Neural cell (in vitro differentiated cells): ENCODE measurements at regions not wholly inside any gene's neighbourhood (a gene's known extent, or its start where the extent isn't known, plus 50 kb on each side); places are given as distances from the start of the nearest gene placed in this dataset.

Experiments
- H2AFZ ChIP-seq: fragments of 200-600, 300-800 bp; sonication (generic), shearing (Covaris generic); 2 replicates; pipeline ENCODE4 v1.6.0; 2014; ENCODE audit warnings: low read depth, mild to moderate bottlenecking, antibody characterized with exemption, low read length, moderate library complexity
- H3F3A ChIP-seq: fragments of 200-600 bp; shearing (Covaris generic); 2 replicates; pipeline ENCODE4 v1.6.1; 2016; ENCODE audit warnings: mild to moderate bottlenecking, moderate library complexity, mixed read lengths, antibody characterized with exemption, low read length; ENCODE audit not compliant: insufficient read depth, poor library complexity, severe bottlenecking
- H3K27ac ChIP-seq: fragments of 200-600, 300-800 bp; sonication (generic), shearing (Covaris generic); 2 replicates; pipeline ENCODE4 v1.5.1; 2014; ENCODE audit warnings: mild to moderate bottlenecking, low read length, moderate library complexity
- H3K27me3 ChIP-seq: fragments of 300-800, 200-600 bp; sonication (generic), shearing (Covaris generic); 2 replicates; pipeline ENCODE4 v1.6.0; 2014; ENCODE audit warnings: mild to moderate bottlenecking, low read depth, low read length, moderate library complexity; ENCODE audit not compliant: insufficient read depth
- H3K36me3 ChIP-seq: fragments of 300-800, 200-600 bp; sonication (generic), shearing (Covaris generic); 2 replicates; pipeline ENCODE4 v1.5.1; 2014; ENCODE audit warnings: mild to moderate bottlenecking, antibody characterized with exemption, low read length, moderate library complexity; ENCODE audit not compliant: insufficient read depth
- H3K4me2 ChIP-seq: fragments of 300-800, 200-600 bp; sonication (generic), shearing (Covaris generic); 2 replicates; pipeline ENCODE4 v1.6.0; 2014; ENCODE audit warnings: mild to moderate bottlenecking, low read length
- H3K4me3 ChIP-seq: fragments of 300-800, 200-600 bp; sonication (generic), shearing (Covaris generic); 2 replicates; pipeline ENCODE4 v1.5.1; 2014; ENCODE audit warnings: mild to moderate bottlenecking, low read length, moderate library complexity
- H3K79me2 ChIP-seq: fragments of 200-600 bp; shearing (Covaris generic); replicated peaks from 2 replicates; pipeline ENCODE4 v1.6.0; 2014; ENCODE audit warnings: mild to moderate bottlenecking, low read length, moderate library complexity; ENCODE audit not compliant: insufficient read depth
- H3K9ac ChIP-seq: fragments of 300-800, 200-600 bp; sonication (generic), shearing (Covaris generic); 2 replicates; pipeline ENCODE4 v1.6.1; 2016; ENCODE audit warnings: mild to moderate bottlenecking, low read length, mixed read lengths
- H3K9me2 ChIP-seq: fragments of 200-600 bp; shearing (Covaris generic); 2 replicates; pipeline ENCODE4 v1.6.1; 2016; ENCODE audit warnings: mild to moderate bottlenecking, low read length, mixed read lengths; ENCODE audit not compliant: insufficient read depth
- H3K9me3 ChIP-seq: fragments of 200-600, 300-800 bp; sonication (generic), shearing (Covaris generic); 2 replicates; pipeline ENCODE4 v1.6.1; 2016; ENCODE audit warnings: mild to moderate bottlenecking, mixed run types, low read length, moderate library complexity, mixed read lengths
- H4K20me1 ChIP-seq: fragments of 200-600 bp; shearing (Covaris generic); 2 replicates; pipeline ENCODE4 v1.6.1; 2016; ENCODE audit warnings: mild to moderate bottlenecking, mixed run types; ENCODE audit not compliant: insufficient read depth
- EP300 ChIP-seq: fragments of 450-650 bp; conservative IDR thresholded peaks from 2 replicates; pipeline ENCODE4 v1.6.1; 2014; ENCODE audit warnings: antibody characterized with exemption, mild to moderate bottlenecking, moderate library complexity; ENCODE audit not compliant: poor library complexity, severe bottlenecking
- EZH2 ChIP-seq: fragments of 200-600, 300-800 bp; shearing (Covaris generic), sonication (generic); IDR thresholded peaks from 2 replicates; pipeline ENCODE4 v1.6.1; 2014; ENCODE audit warnings: antibody characterized with exemption, low read length, borderline replicate concordance, mild to moderate bottlenecking; ENCODE audit not compliant: insufficient read depth, poor library complexity, severe bottlenecking
- MXI1 ChIP-seq: fragments of 450-650 bp; conservative IDR thresholded peaks from 2 replicates; pipeline ENCODE4 v1.6.1; 2014; ENCODE audit warnings: antibody characterized with exemption, mild to moderate bottlenecking; ENCODE audit not compliant: poor library complexity, severe bottlenecking
- POLR2AphosphoS5 ChIP-seq: IDR thresholded peaks from 2 replicates; pipeline ENCODE4 v1.6.1; 2012
- RAD21 ChIP-seq: fragments of 450-650 bp; conservative IDR thresholded peaks from 2 replicates; pipeline ENCODE4 v1.6.1; 2014; ENCODE audit warnings: antibody characterized with exemption, mild to moderate bottlenecking, moderate library complexity
- SMC3 ChIP-seq: fragments of 450-650 bp; conservative IDR thresholded peaks from 2 replicates; pipeline ENCODE4 v1.6.1; 2014; ENCODE audit warnings: antibody characterized with exemption, mild to moderate bottlenecking, moderate library complexity; ENCODE audit not compliant: poor library complexity
- TAF1 ChIP-seq: IDR thresholded peaks from 2 replicates; pipeline ENCODE4 v1.6.1; 2012; ENCODE audit warnings: low read depth
- TF ChIP-seq, protein P1 (sequence below): fragments of 450-650 bp; IDR thresholded peaks from 2 replicates; pipeline ENCODE4 v1.5.1; 2014; ENCODE audit warnings: antibody characterized with exemption, mild to moderate bottlenecking, moderate library complexity; ENCODE audit not compliant: poor library complexity, severe bottlenecking
- TF ChIP-seq, protein P2 (sequence below): IDR thresholded peaks from 2 replicates; pipeline ENCODE4 v1.6.1; 2012; ENCODE audit warnings: borderline replicate concordance

DNA sequence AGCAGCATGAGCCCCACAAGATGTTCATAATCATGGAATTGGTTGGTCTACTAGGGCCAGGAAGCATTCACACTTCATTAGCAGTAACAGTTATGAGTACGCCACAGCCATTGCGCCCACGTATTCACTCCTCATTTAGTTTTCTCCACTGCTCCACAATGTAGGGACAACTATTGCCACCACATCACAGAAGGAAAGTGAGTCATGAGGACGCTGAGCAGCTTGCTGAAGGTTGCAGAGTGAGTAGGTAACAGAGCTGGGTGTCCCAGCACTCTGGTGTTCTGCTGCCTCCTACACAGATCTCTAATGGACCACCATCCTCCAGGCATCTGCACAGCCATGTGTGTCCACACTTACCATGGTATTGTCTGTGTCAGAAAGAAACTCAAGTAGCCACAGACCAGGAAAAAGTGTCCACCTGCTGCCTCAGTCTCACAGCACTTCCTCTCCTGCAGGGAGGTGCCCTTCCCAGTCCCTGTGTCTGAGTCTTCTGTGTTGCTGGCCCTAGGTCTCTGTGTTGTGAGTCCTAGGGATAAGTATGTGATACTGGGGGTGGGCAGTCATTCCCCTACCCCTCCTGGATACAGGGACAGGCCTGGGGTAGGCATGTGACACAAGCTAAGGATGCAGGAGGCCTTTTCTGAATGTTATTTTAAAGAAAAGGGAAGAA, 103.9 kb downstream of the TTLL2 start:
- Histone ChIP-seq H3K4me2 (no peak overlapping the region), H3K9me3 (peaks cover 3% of the 10 kb centered on the region), H3K4me3 (no peak overlapping the region), H3K79me2 (no peaks in the 10 kb centered on the region), H4K20me1 (no peaks in the 10 kb centered on the region), H3K9me2 (no peaks in the 10 kb centered on the region), H3K36me3 (no peaks in the 10 kb centered on the region), H3F3A (no peaks in the 10 kb centered on the region), H3K27ac (no peak overlapping the region), H3K27me3 (no peaks in the 10 kb centered on the region), H3K9ac (no peak overlapping the region), H2AFZ (no peak overlapping the region)
- no peak for TF ChIP-seq POLR2AphosphoS5
- TF ChIP-seq, protein P1, sequence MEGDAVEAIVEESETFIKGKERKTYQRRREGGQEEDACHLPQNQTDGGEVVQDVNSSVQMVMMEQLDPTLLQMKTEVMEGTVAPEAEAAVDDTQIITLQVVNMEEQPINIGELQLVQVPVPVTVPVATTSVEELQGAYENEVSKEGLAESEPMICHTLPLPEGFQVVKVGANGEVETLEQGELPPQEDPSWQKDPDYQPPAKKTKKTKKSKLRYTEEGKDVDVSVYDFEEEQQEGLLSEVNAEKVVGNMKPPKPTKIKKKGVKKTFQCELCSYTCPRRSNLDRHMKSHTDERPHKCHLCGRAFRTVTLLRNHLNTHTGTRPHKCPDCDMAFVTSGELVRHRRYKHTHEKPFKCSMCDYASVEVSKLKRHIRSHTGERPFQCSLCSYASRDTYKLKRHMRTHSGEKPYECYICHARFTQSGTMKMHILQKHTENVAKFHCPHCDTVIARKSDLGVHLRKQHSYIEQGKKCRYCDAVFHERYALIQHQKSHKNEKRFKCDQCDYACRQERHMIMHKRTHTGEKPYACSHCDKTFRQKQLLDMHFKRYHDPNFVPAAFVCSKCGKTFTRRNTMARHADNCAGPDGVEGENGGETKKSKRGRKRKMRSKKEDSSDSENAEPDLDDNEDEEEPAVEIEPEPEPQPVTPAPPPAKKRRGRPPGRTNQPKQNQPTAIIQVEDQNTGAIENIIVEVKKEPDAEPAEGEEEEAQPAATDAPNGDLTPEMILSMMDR, result no peak
- TF ChIP-seq RAD21, result no peak
- TF ChIP-seq, protein P2, sequence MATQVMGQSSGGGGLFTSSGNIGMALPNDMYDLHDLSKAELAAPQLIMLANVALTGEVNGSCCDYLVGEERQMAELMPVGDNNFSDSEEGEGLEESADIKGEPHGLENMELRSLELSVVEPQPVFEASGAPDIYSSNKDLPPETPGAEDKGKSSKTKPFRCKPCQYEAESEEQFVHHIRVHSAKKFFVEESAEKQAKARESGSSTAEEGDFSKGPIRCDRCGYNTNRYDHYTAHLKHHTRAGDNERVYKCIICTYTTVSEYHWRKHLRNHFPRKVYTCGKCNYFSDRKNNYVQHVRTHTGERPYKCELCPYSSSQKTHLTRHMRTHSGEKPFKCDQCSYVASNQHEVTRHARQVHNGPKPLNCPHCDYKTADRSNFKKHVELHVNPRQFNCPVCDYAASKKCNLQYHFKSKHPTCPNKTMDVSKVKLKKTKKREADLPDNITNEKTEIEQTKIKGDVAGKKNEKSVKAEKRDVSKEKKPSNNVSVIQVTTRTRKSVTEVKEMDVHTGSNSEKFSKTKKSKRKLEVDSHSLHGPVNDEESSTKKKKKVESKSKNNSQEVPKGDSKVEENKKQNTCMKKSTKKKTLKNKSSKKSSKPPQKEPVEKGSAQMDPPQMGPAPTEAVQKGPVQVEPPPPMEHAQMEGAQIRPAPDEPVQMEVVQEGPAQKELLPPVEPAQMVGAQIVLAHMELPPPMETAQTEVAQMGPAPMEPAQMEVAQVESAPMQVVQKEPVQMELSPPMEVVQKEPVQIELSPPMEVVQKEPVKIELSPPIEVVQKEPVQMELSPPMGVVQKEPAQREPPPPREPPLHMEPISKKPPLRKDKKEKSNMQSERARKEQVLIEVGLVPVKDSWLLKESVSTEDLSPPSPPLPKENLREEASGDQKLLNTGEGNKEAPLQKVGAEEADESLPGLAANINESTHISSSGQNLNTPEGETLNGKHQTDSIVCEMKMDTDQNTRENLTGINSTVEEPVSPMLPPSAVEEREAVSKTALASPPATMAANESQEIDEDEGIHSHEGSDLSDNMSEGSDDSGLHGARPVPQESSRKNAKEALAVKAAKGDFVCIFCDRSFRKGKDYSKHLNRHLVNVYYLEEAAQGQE, result no peak
- TF ChIP-seq SMC3, result no peak
- TF ChIP-seq MXI1, result no peak
- TF ChIP-seq EP300, result no peak
- no peak for TF ChIP-seq TAF1
- no peak for TF ChIP-seq EZH2

DNA sequence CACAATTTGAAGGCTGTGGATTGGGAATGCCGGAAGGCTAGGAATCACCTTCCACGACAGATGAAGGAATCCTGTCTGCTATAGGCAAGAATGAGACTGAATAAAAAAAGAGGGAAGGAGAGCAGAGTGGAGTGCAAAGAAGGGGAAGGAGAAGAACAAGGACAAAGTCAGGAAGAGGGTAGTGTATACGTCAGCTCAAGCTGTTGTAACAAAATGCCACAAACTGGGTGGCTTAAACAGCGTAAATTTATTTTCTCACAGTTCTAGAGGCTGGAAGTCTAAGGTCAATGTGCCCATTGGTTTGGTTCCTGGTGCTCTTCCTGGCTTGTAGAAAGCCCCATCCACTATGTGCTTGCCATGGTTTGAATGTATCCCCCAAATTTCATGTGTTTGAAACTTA, 104.5 kb downstream of the TTLL2 start:
- Histone ChIP-seq H3K36me3 (no peaks in the 10 kb centered on the region), H3F3A (no peaks in the 10 kb centered on the region), H3K9ac (no peak overlapping the region), H3K27me3 (no peaks in the 10 kb centered on the region), H3K4me3 (no peak overlapping the region), H3K9me3 (peaks cover 3% of the 10 kb centered on the region), H4K20me1 (no peaks in the 10 kb centered on the region), H3K9me2 (no peaks in the 10 kb centered on the region), H3K27ac (no peak overlapping the region), H3K4me2 (no peak overlapping the region), H2AFZ (no peak overlapping the region), H3K79me2 (no peaks in the 10 kb centered on the region)
- no peak for TF ChIP-seq RAD21
